Astrocyte of the cerebellum (primary cell): ENCODE measurements at regions not wholly inside any gene's neighbourhood (a gene's known extent, or its start where the extent isn't known, plus 50 kb on each side); places are given as distances from the start of the nearest gene placed in this dataset.

Source experiments
- DNase-seq: peaks from one replicate; pipeline ENCODE4 v3.0.0-alpha.2; 2011; ENCODE audit warnings: low read depth
- H3K4me3 ChIP-seq: 2 replicates; pipeline ENCODE4 v1.5.1; 2011; ENCODE audit warnings: mild to moderate bottlenecking, low read depth, low read length, moderate library complexity
- in situ Hi-C: cut with HindIII; loops from 2 replicates; pipeline ENCODE4 v1.10.0; 2017; ENCODE audit warnings: low sequenced_read_pairs
- TF ChIP-seq, protein P1 (sequence below): IDR thresholded peaks from 2 replicates; pipeline ENCODE4 v1.5.1; 2012; ENCODE audit warnings: low read length, low read depth, moderate library complexity, mild to moderate bottlenecking; ENCODE audit errors: missing control alignments

- no peak overlapping the region for H3K4me3 ChIP-seq
- DNase-seq, result no peak
- in situ Hi-C loops, result no loop called here
- TF ChIP-seq, protein P1, sequence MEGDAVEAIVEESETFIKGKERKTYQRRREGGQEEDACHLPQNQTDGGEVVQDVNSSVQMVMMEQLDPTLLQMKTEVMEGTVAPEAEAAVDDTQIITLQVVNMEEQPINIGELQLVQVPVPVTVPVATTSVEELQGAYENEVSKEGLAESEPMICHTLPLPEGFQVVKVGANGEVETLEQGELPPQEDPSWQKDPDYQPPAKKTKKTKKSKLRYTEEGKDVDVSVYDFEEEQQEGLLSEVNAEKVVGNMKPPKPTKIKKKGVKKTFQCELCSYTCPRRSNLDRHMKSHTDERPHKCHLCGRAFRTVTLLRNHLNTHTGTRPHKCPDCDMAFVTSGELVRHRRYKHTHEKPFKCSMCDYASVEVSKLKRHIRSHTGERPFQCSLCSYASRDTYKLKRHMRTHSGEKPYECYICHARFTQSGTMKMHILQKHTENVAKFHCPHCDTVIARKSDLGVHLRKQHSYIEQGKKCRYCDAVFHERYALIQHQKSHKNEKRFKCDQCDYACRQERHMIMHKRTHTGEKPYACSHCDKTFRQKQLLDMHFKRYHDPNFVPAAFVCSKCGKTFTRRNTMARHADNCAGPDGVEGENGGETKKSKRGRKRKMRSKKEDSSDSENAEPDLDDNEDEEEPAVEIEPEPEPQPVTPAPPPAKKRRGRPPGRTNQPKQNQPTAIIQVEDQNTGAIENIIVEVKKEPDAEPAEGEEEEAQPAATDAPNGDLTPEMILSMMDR, result no peak
Measured at GRCh38 chr5:72010430-72010829, 96.8 kb upstream of the MAP1B start.

GRCh38 chr5:72012906-72013305, 94.4 kb upstream of the MAP1B start:
- in situ Hi-C loops, result no loop called here
- DNase-seq, result no peak
- TF ChIP-seq, protein P1, result no peak
- H3K4me3 ChIP-seq, result no peak overlapping the region

- peak; percentile 34 for DNase-seq
- in situ Hi-C loops, result no loop called here
- TF ChIP-seq, protein P1, result no peak
- no peak overlapping the region for H3K4me3 ChIP-seq
Measured at GRCh38 chr5:72013766-72014624, 93.3 kb upstream of the MAP1B start.

GRCh38 chr5:72015103-72015548, 92.1 kb upstream of the MAP1B start:
- in situ Hi-C loops, result no loop called here
- H3K4me3 ChIP-seq, result no peak overlapping the region
- DNase-seq, result peak; percentile 55
- TF ChIP-seq, protein P1, result no peak

GRCh38 chr5:72018143-72018803, 89.0 kb upstream of the MAP1B start:
- in situ Hi-C loops, result no loop called here
- no peak overlapping the region for H3K4me3 ChIP-seq
- TF ChIP-seq, protein P1, result peak; percentile 82
- DNase-seq, result no peak

GRCh38 chr5:72020161-72020983, 86.9 kb upstream of the MAP1B start:
- TF ChIP-seq, protein P1, result no peak
- in situ Hi-C loops, result no loop called here
- no peak overlapping the region for H3K4me3 ChIP-seq
- no peak for DNase-seq
